ENCODE measurements at regions not wholly inside any gene's neighbourhood (a gene's known extent, or its start where the extent isn't known, plus 50 kb on each side); places are given as distances from the start of the nearest gene placed in this dataset.

DNA sequence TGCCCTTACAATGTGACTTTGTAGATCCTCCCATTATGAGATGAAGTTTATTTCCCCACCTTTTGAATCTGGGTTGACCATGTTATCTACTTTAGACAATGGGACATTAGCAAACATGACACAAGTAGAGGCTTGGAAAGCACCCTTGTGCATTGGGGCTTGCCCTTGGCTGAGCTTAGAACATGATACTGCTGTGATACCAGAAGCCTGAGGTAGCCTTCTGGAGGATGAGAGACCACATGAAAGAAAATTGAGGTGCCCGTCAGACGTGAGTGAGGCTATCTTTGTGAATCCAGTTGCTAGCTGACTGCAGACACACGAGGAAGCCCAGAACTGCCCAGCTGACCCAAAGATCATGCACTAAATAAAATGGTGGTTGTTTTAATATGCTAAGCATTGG, 341.2 kb downstream of the CYP26B1 start:
- TF ChIP-seq EZH2 (IDR thresholded peaks at IDR 0.05; ENCODE audit: insufficient read depth, poor library complexity, severe bottlenecking), result no peak
- no peak for TF ChIP-seq EZH2phosphoT487 (IDR thresholded peaks at IDR 0.05; ENCODE audit: insufficient read depth, low read depth)

Data from GM23248 (cell line).